HG03354 (cell line): ENCODE measurements at regions not wholly inside any gene's neighbourhood (a gene's known extent, or its start where the extent isn't known, plus 50 kb on each side); places are given as distances from the start of the nearest gene placed in this dataset.
"Not testable (repeated sequence)": the region's sequence is repeated elsewhere in the genome, so short reads cannot be mapped to it uniquely, and the experiment has no call there.

Experiments used
- ATAC-seq: cut with Tn5 transposase; IDR thresholded peaks from one replicate; pipeline ENCODE4 v1.9.1; 2021; ENCODE audit warnings: mild to moderate bottlenecking; ENCODE audit not compliant: unreplicated experiment, poor library complexity, severe bottlenecking

DNA sequence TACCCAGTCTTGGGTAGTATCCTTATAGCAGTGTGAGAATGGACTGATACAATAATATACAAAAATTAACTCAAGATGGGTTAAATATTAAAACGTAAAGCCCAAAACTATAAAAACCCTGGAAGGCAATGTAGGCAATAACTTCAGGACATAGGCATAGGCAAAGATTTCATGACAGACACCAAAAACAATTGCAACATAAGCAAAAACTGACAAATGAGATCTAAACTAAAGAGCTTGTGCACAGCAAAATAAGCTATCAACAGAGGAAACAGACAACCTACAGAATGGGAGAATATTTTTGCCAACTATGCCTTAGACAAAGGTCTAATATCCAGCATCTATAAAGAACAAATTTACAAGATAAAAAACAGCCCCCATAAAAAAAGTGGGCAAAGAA is 204.8 kb upstream of the CCDC54 start:
- no peak for ATAC-seq

- ATAC-seq: no peak
Measured at GRCh38 chr3:107184375-107184774, 192.9 kb upstream of the CCDC54 start.

- no peak for ATAC-seq
Measured at GRCh38 chr3:107188262-107188661, 189.0 kb upstream of the CCDC54 start.

DNA sequence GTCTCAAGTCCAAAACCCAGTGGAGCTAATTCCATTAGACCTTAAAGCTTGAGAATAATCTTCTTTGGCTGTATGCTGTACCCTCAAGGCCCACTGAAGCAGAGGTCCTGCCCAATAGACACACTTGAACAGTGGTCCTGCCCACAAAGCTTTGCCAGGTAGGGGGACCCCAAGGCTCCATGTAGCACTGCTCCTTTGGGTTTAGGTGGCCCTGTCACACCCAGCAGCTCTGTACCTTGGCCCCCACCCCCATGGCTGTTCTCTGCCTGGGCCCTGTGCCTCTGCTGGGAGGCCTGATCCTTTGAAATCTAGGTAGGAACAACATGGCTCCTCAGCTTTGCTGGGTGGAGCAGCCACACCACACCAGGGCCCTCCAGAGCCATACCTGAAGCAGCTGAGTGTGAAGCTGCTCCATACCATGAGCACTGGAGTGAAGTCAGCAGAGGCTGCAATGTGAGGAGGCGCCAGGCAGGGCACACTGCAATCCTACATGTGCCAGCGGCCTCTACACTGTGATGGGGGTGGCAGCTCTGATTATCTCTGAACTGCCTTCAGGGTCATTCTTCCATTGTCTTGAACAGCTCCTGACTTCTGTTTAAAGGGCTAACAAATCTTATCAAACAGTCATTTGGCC is 188.0 kb upstream of the CCDC54 start:
- no peak for ATAC-seq

- no peak for ATAC-seq
Measured at GRCh38 chr3:107193116-107193515, 184.1 kb upstream of the CCDC54 start.

- ATAC-seq: no peak
Measured at GRCh38 chr3:107198581-107199181, 178.6 kb upstream of the CCDC54 start.

DNA sequence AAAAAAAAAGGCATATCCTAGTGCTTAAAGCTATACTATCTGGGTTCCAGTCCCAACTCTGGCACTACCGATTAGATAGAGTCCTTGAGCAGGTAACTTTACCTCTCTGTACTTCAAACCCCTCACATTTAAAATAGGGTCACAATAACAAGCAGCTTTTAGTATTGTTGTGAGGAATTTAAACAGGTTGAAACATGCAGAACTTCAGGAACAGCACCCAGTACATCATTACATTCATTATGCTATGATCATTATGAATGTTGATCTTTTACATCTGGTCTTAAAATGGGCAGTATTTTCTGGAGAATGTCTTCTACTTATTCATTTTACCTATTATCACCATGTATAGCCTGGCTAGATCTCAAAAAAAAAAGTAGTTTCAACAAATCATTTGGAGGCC is 176.1 kb upstream of the CCDC54 start:
- ATAC-seq: no peak

GRCh38 chr3:107202885-107203284 is 174.4 kb upstream of the CCDC54 start:
- ATAC-seq: not testable (repeated sequence)

GRCh38 chr3:107204121-107204520 is 173.1 kb upstream of the CCDC54 start:
- no peak for ATAC-seq

DNA sequence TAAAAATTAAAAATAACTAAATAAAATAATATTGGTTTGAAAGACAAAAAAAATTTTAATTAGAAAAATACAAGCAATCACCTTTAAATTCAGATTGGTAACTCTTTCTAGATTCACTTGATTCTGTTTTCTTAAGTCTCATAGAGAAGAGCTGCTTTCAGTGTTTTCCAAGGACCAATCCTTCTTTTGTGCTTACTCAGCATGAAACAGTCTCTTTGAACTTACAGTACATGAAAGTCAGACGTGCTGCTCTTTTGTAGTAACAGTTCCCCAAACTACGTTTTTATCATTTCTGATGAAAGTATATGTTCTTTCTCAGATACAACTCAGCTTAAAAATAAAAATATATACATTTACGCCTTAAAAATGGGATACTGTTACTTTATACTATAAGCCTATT is 171.9 kb upstream of the CCDC54 start:
- ATAC-seq: no peak

GRCh38 chr3:107206141-107206540 is 171.1 kb upstream of the CCDC54 start:
- ATAC-seq: no peak

- ATAC-seq: no peak
Measured at GRCh38 chr3:107206945-107207344, 170.3 kb upstream of the CCDC54 start.

DNA sequence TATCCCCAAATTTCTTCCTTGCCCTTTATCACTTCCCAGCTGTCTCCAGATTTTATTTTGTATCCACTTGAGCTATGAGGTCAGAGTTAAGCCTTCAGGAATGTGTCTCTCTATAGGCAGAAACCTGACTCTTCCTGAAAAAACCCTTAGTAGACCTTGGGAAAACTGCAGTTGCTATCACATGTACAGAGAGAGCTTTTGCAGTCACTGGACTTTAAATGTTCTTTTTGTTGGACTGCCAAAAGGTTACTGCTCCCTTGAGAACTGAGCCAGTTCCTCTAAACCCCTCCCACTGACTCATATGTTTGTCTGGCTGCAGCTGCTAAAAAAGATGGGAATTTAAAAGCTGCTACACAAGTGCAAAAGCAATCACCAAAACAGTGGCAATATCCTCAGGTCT is 169.1 kb upstream of the CCDC54 start:
- no peak for ATAC-seq

DNA sequence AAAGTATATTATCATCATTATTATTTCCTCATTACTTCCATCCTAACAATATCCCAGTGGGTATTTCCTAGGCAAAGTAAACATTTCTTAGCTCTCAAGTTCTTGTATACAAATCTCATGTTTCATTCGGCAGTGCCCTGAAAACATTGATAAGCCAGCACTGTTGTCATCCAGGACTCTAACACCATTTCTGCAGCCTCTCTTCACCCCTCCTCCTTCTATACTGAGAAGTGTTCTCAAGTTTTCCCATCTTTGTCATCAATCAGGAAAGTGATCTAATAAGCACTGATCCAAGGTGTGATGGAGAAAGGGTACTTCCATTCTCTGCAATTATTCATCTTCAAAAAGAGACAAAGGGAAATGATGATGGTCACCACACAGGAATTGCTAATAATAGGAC is 168.4 kb upstream of the CCDC54 start:
- ATAC-seq: no peak

DNA sequence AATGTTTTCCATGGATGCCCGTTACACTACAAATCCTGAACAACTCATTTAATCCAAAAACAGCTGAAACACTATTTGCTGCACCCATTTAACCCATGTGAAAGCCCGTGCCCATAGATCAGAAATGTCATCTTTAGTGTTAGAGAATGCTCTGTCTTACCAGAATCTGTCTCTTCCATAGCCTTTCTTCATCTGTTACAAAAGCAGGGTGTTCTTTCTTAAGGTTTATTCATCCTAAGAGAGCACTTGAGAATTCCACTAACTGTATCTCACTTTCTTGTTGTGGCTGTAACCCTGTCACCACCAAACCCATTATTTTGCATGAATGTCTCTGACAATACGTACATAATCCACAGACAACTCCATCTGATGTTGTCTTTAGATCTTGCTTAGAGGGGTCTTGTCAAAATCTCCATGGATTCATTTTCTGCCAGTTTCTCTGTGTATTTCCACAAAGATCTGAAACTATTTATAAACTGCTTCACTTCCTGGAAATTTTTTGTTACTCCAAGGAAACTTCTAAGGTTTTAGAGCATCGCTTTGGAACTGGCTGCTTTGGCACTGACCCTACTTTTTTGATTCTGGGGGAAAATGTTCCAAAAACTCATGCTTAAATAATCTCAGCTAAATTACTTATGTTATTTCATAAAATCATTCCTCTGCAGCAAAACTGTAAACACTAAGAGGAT is 167.8 kb upstream of the CCDC54 start:
- ATAC-seq: no peak

DNA sequence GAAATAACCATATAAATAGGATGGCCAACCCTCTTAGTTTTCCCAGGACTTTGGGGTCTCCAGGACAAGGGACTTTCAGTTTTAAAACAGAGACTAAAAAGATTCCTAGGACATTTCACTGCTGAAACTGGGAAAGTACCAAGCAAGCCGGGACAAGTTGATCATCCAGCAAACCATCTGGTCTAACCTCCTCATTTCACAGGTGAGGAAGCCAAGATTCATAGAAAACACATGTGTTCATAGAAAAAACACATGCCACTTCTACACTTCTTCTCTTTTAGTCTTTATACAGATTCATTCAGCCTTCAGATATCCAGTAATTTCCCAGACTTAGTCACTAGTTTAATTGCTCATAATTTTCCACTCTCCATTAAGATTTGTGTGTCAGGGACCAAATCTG is 165.6 kb upstream of the CCDC54 start:
- no peak for ATAC-seq

GRCh38 chr3:107212618-107213017 is 164.6 kb upstream of the CCDC54 start:
- no peak for ATAC-seq

GRCh38 chr3:107213044-107213669 is 164.1 kb upstream of the CCDC54 start:
- ATAC-seq: no peak

- no peak for ATAC-seq
Measured at GRCh38 chr3:107216229-107216628, 161.0 kb upstream of the CCDC54 start.

- ATAC-seq: no peak
Measured at GRCh38 chr3:107216711-107217110, 160.5 kb upstream of the CCDC54 start.

DNA sequence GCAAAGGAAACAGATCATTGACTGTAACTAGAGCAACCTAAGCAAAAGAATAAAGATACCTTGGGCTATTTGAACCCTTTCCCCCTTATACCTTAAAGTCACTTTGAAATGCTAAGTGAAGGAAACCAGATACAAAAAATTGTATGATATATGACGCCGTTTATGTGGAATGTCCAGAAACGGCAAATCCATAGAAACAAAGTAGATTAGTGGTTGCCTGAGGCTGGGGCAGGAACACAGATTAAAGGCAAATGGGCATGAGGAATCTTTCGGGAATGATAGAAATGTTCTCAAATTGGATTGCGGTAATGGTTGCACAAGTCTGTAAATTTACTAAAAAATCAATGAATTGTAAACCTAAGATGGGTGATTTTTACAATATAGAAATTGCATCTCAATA is 160.1 kb upstream of the CCDC54 start:
- no peak for ATAC-seq
